HepG2 (cell line): ENCODE measurements at regions not wholly inside any gene's neighbourhood (a gene's known extent, or its start where the extent isn't known, plus 50 kb on each side); places are given as distances from the start of the nearest gene placed in this dataset.

Experiments
- ATAC-seq: fragments of 200-7000 bp; cut with Tn5 transposase; 3 replicates; pipeline ENCODE4 v1.9.1; 2020; ENCODE audit warnings: mild to moderate bottlenecking, moderate library complexity
- BruUV-seq: library from RNA; stranded (reverse); fragments of 400-500 nt; replicated peaks from 2 replicates; lab custom pipeline; 2021; lab: Mats Ljungman, UMichigan
- CTCF ChIA-PET: fragments of 300-600 bp; formaldehyde crosslinking; extraction: SDS; loops from one replicate; lab custom pipeline; 2021; ENCODE audit warnings: low total read pairs, inconsistent platforms, low intra/inter-chr PET ratio; lab: Yijun Ruan, JAX
- POLR2A ChIA-PET: fragments of 350-600 bp; sonication (Branson Sonifier 250); formaldehyde crosslinking; loops from one replicate; lab custom pipeline; 2020; ENCODE audit warnings: antibody characterized with exemption, inconsistent platforms; lab: Yijun Ruan, JAX
- DNase-seq: peaks from one replicate; pipeline ENCODE4 v3.0.0-alpha.2; 2015; ENCODE audit warnings: low spot score
- FAIRE-seq: peaks from 3 replicates; lab custom pipeline; 2011; peaks lifted over from hg19 to GRCh38; lab: Jason Lieb, UNC
- H2AFZ ChIP-seq: one replicate; pipeline ENCODE4 v1.6.1; 2011; ENCODE audit warnings: low read length, inconsistent platforms
- H3K27ac ChIP-seq: fragments of 300-600 bp; 3 replicates; pipeline ENCODE4 v1.8.0; 2011; ENCODE audit warnings: mixed run types, mild to moderate bottlenecking, mixed read lengths, low read length, inconsistent platforms; ENCODE audit not compliant: insufficient read depth; ENCODE audit errors: extremely low read length
- H3K27me3 ChIP-seq, 2 experiments: fragments of 200-600 bp in 1 of 2; 2 replicates in 1 of 2; 3 replicates in 1 of 2; pipeline versions ENCODE4 v1.6.0 to v1.8.0; 2011; ENCODE audit warnings: low read length in 2 of 2, mild to moderate bottlenecking in 2 of 2, moderate library complexity in 2 of 2, inconsistent platforms in 1 of 2; ENCODE audit not compliant: insufficient read depth in 2 of 2, control insufficient read depth in 1 of 2
- H3K36me3 ChIP-seq, 2 experiments: fragments of 200-600 bp in 1 of 2; replicated peaks in 1 of 2; 2 replicates in 1 of 2; 3 replicates in 1 of 2; pipeline versions ENCODE4 v1.5.1 to v1.8.0; 2011; ENCODE audit warnings: low read length in 2 of 2, inconsistent platforms in 1 of 2; ENCODE audit not compliant: insufficient read depth in 2 of 2, control insufficient read depth in 1 of 2
- H3K4me1 ChIP-seq: 2 replicates; pipeline ENCODE4 v1.5.1; 2012; ENCODE audit warnings: low read length, inconsistent platforms; ENCODE audit not compliant: insufficient read depth
- H3K4me2 ChIP-seq: 2 replicates; pipeline ENCODE4 v1.6.0; 2011; ENCODE audit warnings: low read depth, low read length, inconsistent platforms
- H3K4me3 ChIP-seq, 3 experiments: fragments of 200-600 bp in 1 of 3; sonication (generic), shearing (Covaris generic) in 1 of 3; replicated peaks in 1 of 3; 2 replicates each; pipeline ENCODE4 v1.5.1; 2011 to 2016; ENCODE audit warnings: low read length in 3 of 3, inconsistent platforms in 2 of 3, low read depth in 2 of 3, mild to moderate bottlenecking in 2 of 3, control low read depth in 1 of 3, mixed read lengths in 1 of 3; ENCODE audit not compliant: insufficient read depth in 1 of 3
- H3K79me2 ChIP-seq: one replicate; pipeline ENCODE4 v1.6.1; 2011; ENCODE audit warnings: low read length, inconsistent platforms; ENCODE audit not compliant: insufficient read depth
- H3K9ac ChIP-seq: 2 replicates; pipeline ENCODE4 v1.6.0; 2011; ENCODE audit warnings: mild to moderate bottlenecking, low read depth, low read length, inconsistent platforms; ENCODE audit not compliant: insufficient read depth
- H3K9me3 ChIP-seq: 2 replicates; pipeline ENCODE4 v1.5.1; 2012; ENCODE audit warnings: mild to moderate bottlenecking, low read length
- H4K20me1 ChIP-seq: 2 replicates; pipeline ENCODE4 v1.6.0; 2011; ENCODE audit warnings: inconsistent platforms, mild to moderate bottlenecking, low read length, moderate library complexity; ENCODE audit not compliant: insufficient read depth
- ARID5B ChIP-seq: IDR thresholded peaks from 2 replicates; pipeline ENCODE4 v1.4.0; 2020; ENCODE audit warnings: mild to moderate bottlenecking, missing genetic modification reagents
- CAMTA2 ChIP-seq: sonication (generic); formaldehyde crosslinking; IDR thresholded peaks from 2 replicates; pipeline ENCODE4 v1.4.0; 2020; ENCODE audit warnings: mild to moderate bottlenecking, missing genetic modification reagents, borderline replicate concordance
- POLR2A ChIP-seq, 2 experiments: IDR thresholded peaks; 2 replicates each; pipeline ENCODE4 v1.6.1; 2011; ENCODE audit warnings: low read depth in 2 of 2, low read length in 2 of 2, mild to moderate bottlenecking in 1 of 2, moderate library complexity in 1 of 2; ENCODE audit not compliant: insufficient read depth in 1 of 2
- POLR2G ChIP-seq: fragments of 200-400 bp; formaldehyde crosslinking; IDR thresholded peaks from 2 replicates; pipeline ENCODE4 v1.6.1; 2018; ENCODE audit warnings: mild to moderate bottlenecking, low read depth, low read length, moderate library complexity
- TAF1 ChIP-seq: sonication (generic); formaldehyde crosslinking; IDR thresholded peaks from 2 replicates; pipeline ENCODE4 v1.4.0; 2020; ENCODE audit warnings: missing genetic modification reagents
- ZNF18 ChIP-seq: sonication (generic); formaldehyde crosslinking; IDR thresholded peaks from 2 replicates; pipeline ENCODE4 v1.8.0; 2022; ENCODE audit warnings: mild to moderate bottlenecking, missing genetic modification reagents; ENCODE audit not compliant: insufficient replicate concordance
- in situ Hi-C: cut with HindIII; loops from 2 replicates; pipeline ENCODE4 v1.10.0; 2017; ENCODE audit warnings: low pct_unique_long_range_greater_than_20kb; ENCODE audit not compliant: extremely low pct_ligation_motif_present
- intact Hi-C: fragments of 100-400 bp; cut with micrococcal nuclease; formaldehyde crosslinking; loops from one replicate; pipeline ENCODE4 v1.10.0; 2022; ENCODE audit not compliant: unreplicated experiment

DNA sequence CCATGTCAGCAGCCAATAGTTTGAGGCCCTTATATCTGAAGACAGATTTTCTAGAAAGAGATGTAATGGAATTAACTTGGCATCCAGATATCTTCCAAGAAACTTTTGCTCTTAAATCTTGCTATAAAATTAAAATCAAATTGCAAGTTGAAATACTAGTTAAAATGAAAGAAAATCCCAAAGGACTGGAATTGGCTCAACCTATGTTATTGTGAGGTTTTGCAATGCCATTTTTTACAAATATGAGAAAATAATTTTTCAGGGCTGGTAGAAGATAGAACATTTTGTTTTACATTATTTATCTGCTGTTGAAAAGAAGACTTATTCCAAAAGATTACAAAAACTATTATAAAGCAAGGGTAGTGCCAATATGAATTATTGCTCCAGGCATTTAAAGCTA lies 92.2 kb upstream of the AGTR1 start:
- Histone ChIP-seq H3K27me3 (no peaks in the 10 kb centered on the region), H3K9ac (no peak overlapping the region), H3K9me3 (no peaks in the 10 kb centered on the region), H3K27ac (no peak overlapping the region), H4K20me1 (no peaks in the 10 kb centered on the region), H3K79me2 (no peaks in the 10 kb centered on the region), H3K4me3 (no peak overlapping the region), H3K4me1 (peaks cover 64% of the 10 kb centered on the region), H3K36me3 (no peaks in the 10 kb centered on the region), H2AFZ (no peak overlapping the region), H3K4me2 (no peak overlapping the region)
- in situ Hi-C loops = no loop called here
- no peak for DNase-seq
- intact Hi-C loops = loop anchor here (10.0 kb wide), 1 partner anchor 151 kb away; no protein-coding TSS in a partner anchor
- BruUV-seq = no TSS peak
- ChIA-PET CTCF (no interaction called here), POLR2A (no interaction called here)
- FAIRE-seq = no peak
- TF ChIP-seq POLR2G (no peak), CAMTA2 (CRISPR knock-in tag) (no peak), POLR2A (IDR thresholded peaks at IDR 0.05; ENCODE audit: insufficient read depth in 1 of 2, low read depth in 2 of 2, low read length in 2 of 2) (no peak)
- no peak for ATAC-seq

GRCh38 chr3:148606979-148607378 lies 90.7 kb upstream of the AGTR1 start:
- Histone ChIP-seq H3K4me3 (no peak overlapping the region), H3K9me3 (no peaks in the 10 kb centered on the region), H3K79me2 (no peaks in the 10 kb centered on the region), H3K4me1 (peaks cover 49% of the 10 kb centered on the region), H3K4me2 (no peak overlapping the region), H3K27ac (no peak overlapping the region), H2AFZ (peak overlapping the region; percentile 28), H3K9ac (no peak overlapping the region), H3K36me3 (no peaks in the 10 kb centered on the region), H3K27me3 (no peaks in the 10 kb centered on the region)
- CTCF ChIA-PET = no interaction called here
- POLR2A ChIA-PET = no interaction called here
- BruUV-seq = no TSS peak
- FAIRE-seq = no peak
- no peak for DNase-seq
- in situ Hi-C loops = no loop called here
- TF ChIP-seq ZNF18 (CRISPR knock-in tag) = peak; percentile 27
- no peak for TF ChIP-seq TAF1 (CRISPR knock-in tag)
- TF ChIP-seq ARID5B (CRISPR knock-in tag) = 0 out of 2 replicates have a peak, but pooled peaks have one; percentile 9
- TF ChIP-seq, all 625 proteins: peak for 2
- intact Hi-C loops = loop anchor here (10.0 kb wide), 1 partner anchor 152 kb away; no protein-coding TSS in a partner anchor
- H4K20me1 ChIP-seq = no peaks in the 10 kb centered on the region
- ATAC-seq = no peak
